Astrocyte (in vitro differentiated cells and primary cell): ENCODE measurements at regions not wholly inside any gene's neighbourhood (a gene's known extent, or its start where the extent isn't known, plus 50 kb on each side); places are given as distances from the start of the nearest gene placed in this dataset.
"Not testable (repeated sequence)": the region's sequence is repeated elsewhere in the genome, so short reads cannot be mapped to it uniquely, and the experiment has no call there.

Experiments
- CTCF ChIP-seq: IDR thresholded peaks from 2 replicates; pipeline ENCODE4 v1.5.1; 2011; ENCODE audit warnings: low read depth, mild to moderate bottlenecking, inconsistent platforms, low read length, moderate library complexity; ENCODE audit not compliant: insufficient read depth
- EZH2 ChIP-seq: IDR thresholded peaks from 2 replicates; pipeline ENCODE4 v1.6.1; 2012; ENCODE audit warnings: mild to moderate bottlenecking, low read length, inconsistent platforms; ENCODE audit not compliant: insufficient read depth

GRCh38 chr2:153538102-153538501 is 59.5 kb upstream of the RPRM start:
- TF ChIP-seq CTCF, EZH2: not testable (repeated sequence)
